SK-N-SH (cell line): ENCODE measurements at regions not wholly inside any gene's neighbourhood (a gene's known extent, or its start where the extent isn't known, plus 50 kb on each side); places are given as distances from the start of the nearest gene placed in this dataset.

Source experiments
- EP300 ChIP-seq, 2 experiments: IDR thresholded peaks; 2 replicates each; pipeline versions ENCODE4 v1.4.0 to v1.6.1; 2012; ENCODE audit warnings: borderline replicate concordance in 1 of 2, low read depth in 1 of 2, low read length in 1 of 2
- NRF1 ChIP-seq: IDR thresholded peaks from 2 replicates; pipeline ENCODE4 v1.6.1; 2012; ENCODE audit warnings: low read depth, mild to moderate bottlenecking, low read length
- RXRA ChIP-seq: IDR thresholded peaks from 2 replicates; pipeline ENCODE4 v1.4.0; 2012; ENCODE audit warnings: low read depth, mild to moderate bottlenecking, borderline replicate concordance
- TF ChIP-seq, protein P1 (sequence below): fragments of 200-600 bp; sonication (generic); IDR thresholded peaks from 2 replicates; pipeline ENCODE4 v1.6.1; 2017; ENCODE audit warnings: antibody characterized with exemption, mild to moderate bottlenecking, moderate library complexity
- TF ChIP-seq, protein P2 (sequence below): IDR thresholded peaks from 2 replicates; pipeline ENCODE4 v1.4.0; 2012; ENCODE audit warnings: low read depth
- TF ChIP-seq, protein P3 (sequence below): IDR thresholded peaks from 2 replicates; pipeline ENCODE4 v1.6.1; 2012; ENCODE audit warnings: mild to moderate bottlenecking, low read depth, low read length, moderate library complexity
- TF ChIP-seq, protein P4 (sequence below): IDR thresholded peaks from 2 replicates; pipeline ENCODE4 v1.4.0; 2012; ENCODE audit warnings: low read depth, borderline replicate concordance
- TF ChIP-seq, protein P5 (sequence below): fragments of 150-350 bp; IDR thresholded peaks from 2 replicates; pipeline ENCODE4 v1.6.1; 2016; ENCODE audit warnings: mild to moderate bottlenecking, low read depth, low read length

DNA sequence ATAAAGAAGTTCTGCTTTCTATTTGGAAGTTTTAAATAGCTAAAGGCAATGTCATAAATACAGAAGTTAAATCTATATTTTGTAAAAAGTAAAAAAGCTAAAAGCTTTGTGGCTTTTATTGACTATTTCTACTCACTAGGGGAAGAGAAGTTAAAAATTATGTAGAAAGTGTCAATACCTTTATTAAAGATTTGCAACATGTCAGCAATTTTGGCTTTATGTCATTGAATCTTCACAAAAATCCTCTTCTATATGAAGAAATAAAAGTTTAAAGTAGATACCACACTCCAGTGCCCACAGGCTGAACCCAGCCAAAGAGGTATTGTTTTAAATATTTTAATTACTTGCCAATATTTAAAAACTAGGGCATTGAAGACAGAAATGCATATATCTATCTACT is 160.6 kb upstream of the HSF2 start:
- TF ChIP-seq, protein P1, sequence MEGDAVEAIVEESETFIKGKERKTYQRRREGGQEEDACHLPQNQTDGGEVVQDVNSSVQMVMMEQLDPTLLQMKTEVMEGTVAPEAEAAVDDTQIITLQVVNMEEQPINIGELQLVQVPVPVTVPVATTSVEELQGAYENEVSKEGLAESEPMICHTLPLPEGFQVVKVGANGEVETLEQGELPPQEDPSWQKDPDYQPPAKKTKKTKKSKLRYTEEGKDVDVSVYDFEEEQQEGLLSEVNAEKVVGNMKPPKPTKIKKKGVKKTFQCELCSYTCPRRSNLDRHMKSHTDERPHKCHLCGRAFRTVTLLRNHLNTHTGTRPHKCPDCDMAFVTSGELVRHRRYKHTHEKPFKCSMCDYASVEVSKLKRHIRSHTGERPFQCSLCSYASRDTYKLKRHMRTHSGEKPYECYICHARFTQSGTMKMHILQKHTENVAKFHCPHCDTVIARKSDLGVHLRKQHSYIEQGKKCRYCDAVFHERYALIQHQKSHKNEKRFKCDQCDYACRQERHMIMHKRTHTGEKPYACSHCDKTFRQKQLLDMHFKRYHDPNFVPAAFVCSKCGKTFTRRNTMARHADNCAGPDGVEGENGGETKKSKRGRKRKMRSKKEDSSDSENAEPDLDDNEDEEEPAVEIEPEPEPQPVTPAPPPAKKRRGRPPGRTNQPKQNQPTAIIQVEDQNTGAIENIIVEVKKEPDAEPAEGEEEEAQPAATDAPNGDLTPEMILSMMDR = no peak
- TF ChIP-seq EP300 (IDR thresholded peaks at IDR 0.05; ENCODE audit: borderline replicate concordance in 1 of 2, low read depth in 1 of 2, low read length in 1 of 2) = no peak
- TF ChIP-seq, protein P2, sequence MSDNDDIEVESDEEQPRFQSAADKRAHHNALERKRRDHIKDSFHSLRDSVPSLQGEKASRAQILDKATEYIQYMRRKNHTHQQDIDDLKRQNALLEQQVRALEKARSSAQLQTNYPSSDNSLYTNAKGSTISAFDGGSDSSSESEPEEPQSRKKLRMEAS = no peak
- no peak for TF ChIP-seq RXRA
- TF ChIP-seq, protein P3, sequence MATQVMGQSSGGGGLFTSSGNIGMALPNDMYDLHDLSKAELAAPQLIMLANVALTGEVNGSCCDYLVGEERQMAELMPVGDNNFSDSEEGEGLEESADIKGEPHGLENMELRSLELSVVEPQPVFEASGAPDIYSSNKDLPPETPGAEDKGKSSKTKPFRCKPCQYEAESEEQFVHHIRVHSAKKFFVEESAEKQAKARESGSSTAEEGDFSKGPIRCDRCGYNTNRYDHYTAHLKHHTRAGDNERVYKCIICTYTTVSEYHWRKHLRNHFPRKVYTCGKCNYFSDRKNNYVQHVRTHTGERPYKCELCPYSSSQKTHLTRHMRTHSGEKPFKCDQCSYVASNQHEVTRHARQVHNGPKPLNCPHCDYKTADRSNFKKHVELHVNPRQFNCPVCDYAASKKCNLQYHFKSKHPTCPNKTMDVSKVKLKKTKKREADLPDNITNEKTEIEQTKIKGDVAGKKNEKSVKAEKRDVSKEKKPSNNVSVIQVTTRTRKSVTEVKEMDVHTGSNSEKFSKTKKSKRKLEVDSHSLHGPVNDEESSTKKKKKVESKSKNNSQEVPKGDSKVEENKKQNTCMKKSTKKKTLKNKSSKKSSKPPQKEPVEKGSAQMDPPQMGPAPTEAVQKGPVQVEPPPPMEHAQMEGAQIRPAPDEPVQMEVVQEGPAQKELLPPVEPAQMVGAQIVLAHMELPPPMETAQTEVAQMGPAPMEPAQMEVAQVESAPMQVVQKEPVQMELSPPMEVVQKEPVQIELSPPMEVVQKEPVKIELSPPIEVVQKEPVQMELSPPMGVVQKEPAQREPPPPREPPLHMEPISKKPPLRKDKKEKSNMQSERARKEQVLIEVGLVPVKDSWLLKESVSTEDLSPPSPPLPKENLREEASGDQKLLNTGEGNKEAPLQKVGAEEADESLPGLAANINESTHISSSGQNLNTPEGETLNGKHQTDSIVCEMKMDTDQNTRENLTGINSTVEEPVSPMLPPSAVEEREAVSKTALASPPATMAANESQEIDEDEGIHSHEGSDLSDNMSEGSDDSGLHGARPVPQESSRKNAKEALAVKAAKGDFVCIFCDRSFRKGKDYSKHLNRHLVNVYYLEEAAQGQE = no peak
- TF ChIP-seq NRF1 = no peak
- TF ChIP-seq, protein P4, sequence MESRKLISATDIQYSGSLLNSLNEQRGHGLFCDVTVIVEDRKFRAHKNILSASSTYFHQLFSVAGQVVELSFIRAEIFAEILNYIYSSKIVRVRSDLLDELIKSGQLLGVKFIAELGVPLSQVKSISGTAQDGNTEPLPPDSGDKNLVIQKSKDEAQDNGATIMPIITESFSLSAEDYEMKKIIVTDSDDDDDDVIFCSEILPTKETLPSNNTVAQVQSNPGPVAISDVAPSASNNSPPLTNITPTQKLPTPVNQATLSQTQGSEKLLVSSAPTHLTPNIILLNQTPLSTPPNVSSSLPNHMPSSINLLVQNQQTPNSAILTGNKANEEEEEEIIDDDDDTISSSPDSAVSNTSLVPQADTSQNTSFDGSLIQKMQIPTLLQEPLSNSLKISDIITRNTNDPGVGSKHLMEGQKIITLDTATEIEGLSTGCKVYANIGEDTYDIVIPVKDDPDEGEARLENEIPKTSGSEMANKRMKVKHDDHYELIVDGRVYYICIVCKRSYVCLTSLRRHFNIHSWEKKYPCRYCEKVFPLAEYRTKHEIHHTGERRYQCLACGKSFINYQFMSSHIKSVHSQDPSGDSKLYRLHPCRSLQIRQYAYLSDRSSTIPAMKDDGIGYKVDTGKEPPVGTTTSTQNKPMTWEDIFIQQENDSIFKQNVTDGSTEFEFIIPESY = no peak
- TF ChIP-seq, protein P5, sequence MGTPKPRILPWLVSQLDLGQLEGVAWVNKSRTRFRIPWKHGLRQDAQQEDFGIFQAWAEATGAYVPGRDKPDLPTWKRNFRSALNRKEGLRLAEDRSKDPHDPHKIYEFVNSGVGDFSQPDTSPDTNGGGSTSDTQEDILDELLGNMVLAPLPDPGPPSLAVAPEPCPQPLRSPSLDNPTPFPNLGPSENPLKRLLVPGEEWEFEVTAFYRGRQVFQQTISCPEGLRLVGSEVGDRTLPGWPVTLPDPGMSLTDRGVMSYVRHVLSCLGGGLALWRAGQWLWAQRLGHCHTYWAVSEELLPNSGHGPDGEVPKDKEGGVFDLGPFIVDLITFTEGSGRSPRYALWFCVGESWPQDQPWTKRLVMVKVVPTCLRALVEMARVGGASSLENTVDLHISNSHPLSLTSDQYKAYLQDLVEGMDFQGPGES = no peak
